GM23248 (cell line): ENCODE measurements at regions not wholly inside any gene's neighbourhood (a gene's known extent, or its start where the extent isn't known, plus 50 kb on each side); places are given as distances from the start of the nearest gene placed in this dataset.

Experiments
- DNase-seq: peaks from one replicate; pipeline ENCODE4 v3.0.0-alpha.2; 2015
- H2AFZ ChIP-seq: fragments of 200-600 bp; sonication (generic); 2 replicates; pipeline ENCODE4 v1.6.1; 2016; ENCODE audit warnings: antibody characterized with exemption
- H3F3A ChIP-seq: fragments of 200-600 bp; sonication (generic); 2 replicates; pipeline ENCODE4 v1.6.1; 2016; ENCODE audit warnings: mild to moderate bottlenecking, antibody characterized with exemption, mixed run types; ENCODE audit not compliant: insufficient read depth
- H3K27ac ChIP-seq: fragments of 200-600 bp; sonication (generic); 2 replicates; pipeline ENCODE4 v1.5.1; 2016; ENCODE audit warnings: mild to moderate bottlenecking
- H3K27me3 ChIP-seq: fragments of 200-600 bp; sonication (generic); replicated peaks from 2 replicates; pipeline ENCODE4 v1.6.1; 2016; ENCODE audit warnings: mild to moderate bottlenecking; ENCODE audit not compliant: insufficient read depth
- H3K36me3 ChIP-seq: fragments of 200-600 bp; sonication (generic); 2 replicates; pipeline ENCODE4 v1.6.1; 2016; ENCODE audit warnings: low read depth, mild to moderate bottlenecking
- H3K4me1 ChIP-seq: fragments of 200-600 bp; sonication (generic); 2 replicates; pipeline ENCODE4 v1.6.1; 2016; ENCODE audit warnings: mild to moderate bottlenecking; ENCODE audit not compliant: insufficient read depth
- H3K4me2 ChIP-seq: fragments of 200-600 bp; sonication (generic); one replicate; pipeline ENCODE4 v1.6.1; 2016; ENCODE audit warnings: mild to moderate bottlenecking; ENCODE audit not compliant: unreplicated experiment
- H3K4me3 ChIP-seq: fragments of 200-600 bp; sonication (generic); 2 replicates; pipeline ENCODE4 v1.5.1; 2016; ENCODE audit warnings: mild to moderate bottlenecking
- H3K79me2 ChIP-seq: fragments of 200-600 bp; sonication (generic); 2 replicates; pipeline ENCODE4 v1.6.1; 2016; ENCODE audit warnings: mild to moderate bottlenecking; ENCODE audit not compliant: insufficient read depth
- H3K9ac ChIP-seq: fragments of 200-600 bp; sonication (generic); 2 replicates; pipeline ENCODE4 v1.6.1; 2016; ENCODE audit warnings: mild to moderate bottlenecking
- H3K9me2 ChIP-seq: fragments of 200-600 bp; sonication (generic); 2 replicates; pipeline ENCODE4 v1.6.1; 2016; ENCODE audit warnings: mixed run types, mild to moderate bottlenecking, moderate library complexity; ENCODE audit not compliant: insufficient read depth
- H3K9me3 ChIP-seq: fragments of 200-600 bp; sonication (generic); one replicate; pipeline ENCODE4 v1.6.1; 2017; ENCODE audit warnings: low read depth
- H4K20me1 ChIP-seq: fragments of 200-600 bp; sonication (generic); 2 replicates; pipeline ENCODE4 v1.6.0; 2016; ENCODE audit not compliant: insufficient read depth
- EZH2 ChIP-seq: fragments of 200-600 bp; sonication (generic); IDR thresholded peaks from 2 replicates; pipeline ENCODE4 v1.6.1; 2018; ENCODE audit warnings: antibody characterized with exemption, mild to moderate bottlenecking; ENCODE audit not compliant: insufficient read depth, poor library complexity, severe bottlenecking
- EZH2phosphoT487 ChIP-seq: fragments of 200-600 bp; sonication (generic); IDR thresholded peaks from 2 replicates; pipeline ENCODE4 v1.6.1; 2018; ENCODE audit warnings: antibody characterized with exemption, moderate library complexity, mild to moderate bottlenecking, low read depth; ENCODE audit not compliant: insufficient read depth
- WGBS, 2 experiments: methylation state at CpG; one replicate each; pipeline ENCODE4 v1.1.6; 2015 to 2017; ENCODE audit warnings: low lambda C conversion rate in 2 of 2, low coverage in 1 of 2; ENCODE audit errors: missing lambda C conversion rate in 2 of 2; 5-methylcytosine and 5-hydroxymethylcytosine counted together
- in situ Hi-C: fragments of 300-500 bp; cut with MboI; formaldehyde crosslinking; loops from 2 replicates; pipeline ENCODE4 v1.15.0; 2020

- Histone ChIP-seq H3K27ac (no peak overlapping the region), H3K36me3 (no peaks in the 10 kb centered on the region), H3K9me3 (no peaks in the 10 kb centered on the region), H3K9me2 (no peaks in the 10 kb centered on the region), H4K20me1 (no peaks in the 10 kb centered on the region), H3F3A (peaks cover 9% of the 10 kb centered on the region; the same call in 1 of the 2 replicates), H3K9ac (no peak overlapping the region), H3K4me1 (peaks cover 17% of the 10 kb centered on the region), H2AFZ (peak overlapping the region; percentile 64), H3K4me2 (no peak overlapping the region), H3K4me3 (no peak overlapping the region), H3K27me3 (no peaks in the 10 kb centered on the region), H3K79me2 (no peaks in the 10 kb centered on the region)
- TF ChIP-seq EZH2 = no peak
- no peak for TF ChIP-seq EZH2phosphoT487
- DNase-seq = no peak
- in situ Hi-C loops = no loop called here
- 69 to 75% methylated on average over 7 of the region's 7 CpGs for WGBS, 2 experiments
Observed at GRCh38 chr5:92402956-92403702, 1020.0 kb upstream of the ARRDC3 start.

GRCh38 chr5:92402045-92402444 is 1018.9 kb upstream of the ARRDC3 start:
- Histone ChIP-seq H3K9me2 (no peaks in the 10 kb centered on the region), H4K20me1 (no peaks in the 10 kb centered on the region), H3K79me2 (no peaks in the 10 kb centered on the region), H3K9me3 (no peaks in the 10 kb centered on the region), H3K4me1 (peaks cover 17% of the 10 kb centered on the region), H2AFZ (peak overlapping the region; percentile 64), H3F3A (peaks cover 9% of the 10 kb centered on the region; the same call in 1 of the 2 replicates), H3K36me3 (no peaks in the 10 kb centered on the region), H3K27me3 (no peaks in the 10 kb centered on the region), H3K27ac (peak overlapping the region; percentile 43), H3K4me3 (no peak overlapping the region), H3K4me2 (peak overlapping the region; percentile 36), H3K9ac (no peak overlapping the region)
- TF ChIP-seq EZH2phosphoT487 = no peak
- no peak for TF ChIP-seq EZH2
- WGBS, 2 experiments = 0 to 2% methylated on average over 2 of the region's 2 CpGs
- in situ Hi-C loops = no loop called here
- DNase-seq = peak; percentile 80

- Histone ChIP-seq H3K27me3 (no peaks in the 10 kb centered on the region), H3K9me3 (no peaks in the 10 kb centered on the region), H3K9ac (no peak overlapping the region), H3K79me2 (no peaks in the 10 kb centered on the region), H3K36me3 (no peaks in the 10 kb centered on the region), H3F3A (peaks cover 9% of the 10 kb centered on the region; the same call in 1 of the 2 replicates), H3K4me1 (peaks cover 17% of the 10 kb centered on the region), H3K27ac (peak overlapping the region; percentile 43), H4K20me1 (no peaks in the 10 kb centered on the region), H3K4me3 (no peak overlapping the region), H2AFZ (peak overlapping the region; percentile 64), H3K9me2 (no peaks in the 10 kb centered on the region), H3K4me2 (peak overlapping the region; percentile 36)
- peak; percentile 36 for DNase-seq
- 40 to 41% methylated on average over 5 of the region's 5 CpGs for WGBS, 2 experiments
- in situ Hi-C loops = no loop called here
- TF ChIP-seq EZH2 (no peak), EZH2phosphoT487 (no peak)
Observed at GRCh38 chr5:92401492-92401891, 1018.4 kb upstream of the ARRDC3 start.

- Histone ChIP-seq H3K4me3 (no peak overlapping the region), H3K9me2 (no peaks in the 10 kb centered on the region), H3K4me2 (no peak overlapping the region), H4K20me1 (no peaks in the 10 kb centered on the region), H2AFZ (no peak overlapping the region), H3K9ac (no peak overlapping the region), H3K4me1 (no peaks in the 10 kb centered on the region), H3F3A (no peaks in the 10 kb centered on the region), H3K36me3 (no peaks in the 10 kb centered on the region), H3K9me3 (no peaks in the 10 kb centered on the region), H3K79me2 (no peaks in the 10 kb centered on the region), H3K27ac (no peak overlapping the region), H3K27me3 (no peaks in the 10 kb centered on the region)
- in situ Hi-C loops = no loop called here
- WGBS, 2 experiments = 19 to 44% methylated on average over 1 of the region's 1 CpG
- TF ChIP-seq EZH2phosphoT487 = no peak
- no peak for TF ChIP-seq EZH2
- DNase-seq = no peak
Observed at GRCh38 chr5:92394936-92395335, 1011.8 kb upstream of the ARRDC3 start.

GRCh38 chr5:92390657-92391056 is 1007.5 kb upstream of the ARRDC3 start:
- no peaks in the 10 kb centered on the region for H3F3A ChIP-seq
- H3K9me3 ChIP-seq = no peaks in the 10 kb centered on the region
- no peak overlapping the region for H3K4me3 ChIP-seq
- 7 to 16% methylated on average over 1 of the region's 1 CpG for WGBS, 2 experiments
- no peaks in the 10 kb centered on the region for H3K4me1 ChIP-seq
- H3K27me3 ChIP-seq = no peaks in the 10 kb centered on the region
- H3K36me3 ChIP-seq = no peaks in the 10 kb centered on the region
- H3K9ac ChIP-seq = no peak overlapping the region
- no peaks in the 10 kb centered on the region for H4K20me1 ChIP-seq
- no peak for TF ChIP-seq EZH2phosphoT487
- TF ChIP-seq EZH2 = no peak
- no peak overlapping the region for H3K4me2 ChIP-seq
- no peaks in the 10 kb centered on the region for H3K79me2 ChIP-seq
- in situ Hi-C loops = no loop called here
- peak overlapping the region; percentile 18 for H2AFZ ChIP-seq
- no peak for DNase-seq
- H3K27ac ChIP-seq = no peak overlapping the region
- H3K9me2 ChIP-seq = no peaks in the 10 kb centered on the region
